ENCODE measurements at regions not wholly inside any gene's neighbourhood (a gene's known extent, or its start where the extent isn't known, plus 50 kb on each side); places are given as distances from the start of the nearest gene placed in this dataset.

GRCh38 chr4:1584498-1584897 is 99.6 kb downstream of the FAM53A start:
- no peak for TF ChIP-seq CTCF (IDR thresholded peaks at IDR 0.05)
- TF ChIP-seq POLR2A (IDR thresholded peaks at IDR 0.05) = no peak

Data from right lobe of liver (tissue), 4 donors.